NCI-H1092 treated with DMSO at 0.1 percent for 48 hours (cell line): ENCODE measurements at regions not wholly inside any gene's neighbourhood (a gene's known extent, or its start where the extent isn't known, plus 50 kb on each side); places are given as distances from the start of the nearest gene placed in this dataset.
"Not testable (repeated sequence)": the region's sequence is repeated elsewhere in the genome, so short reads cannot be mapped to it uniquely, and the experiment has no call there.

Source experiments
- DNase-seq: peaks from one replicate; lab custom pipeline; 2025; lab: John Stamatoyannopoulos, UW

GRCh38 chr6:158881884-158882283, 62.7 kb upstream of the EZR start:
- DNase-seq: not testable (repeated sequence)

GRCh38 chr6:158881276-158881675, 62.1 kb upstream of the EZR start:
- not testable (repeated sequence) for DNase-seq

- no peak for DNase-seq
Observed at GRCh38 chr6:158879180-158879579, 60.0 kb upstream of the EZR start.

- no peak for DNase-seq
Observed at GRCh38 chr6:158877716-158878115, 58.5 kb upstream of the EZR start.

- no peak for DNase-seq
Observed at GRCh38 chr6:158876886-158877285, 57.7 kb upstream of the EZR start.

- DNase-seq: no peak
Observed at GRCh38 chr6:158870649-158870957, 51.4 kb upstream of the EZR start.

- no peak for DNase-seq
Observed at GRCh38 chr6:158869826-158870648, 50.9 kb upstream of the EZR start.

GRCh38 chr6:158868890-158869825, 50.0 kb upstream of the EZR start:
- DNase-seq: peak; percentile 88
